HEK293 (cell line): ENCODE measurements at regions not wholly inside any gene's neighbourhood (a gene's known extent, or its start where the extent isn't known, plus 50 kb on each side); places are given as distances from the start of the nearest gene placed in this dataset.

ENCODE experiments used
- ZBTB8A ChIP-seq: fragments of 450-650 bp; formaldehyde crosslinking; IDR thresholded peaks from 2 replicates; pipeline ENCODE4 v1.5.1; 2016; ENCODE audit warnings: missing biosample characterization, missing genetic modification characterization
- ZFP3 ChIP-seq: fragments of 450-650 bp; formaldehyde crosslinking; IDR thresholded peaks from 2 replicates; pipeline ENCODE4 v1.5.1; 2016; ENCODE audit warnings: low read depth, missing biosample characterization, missing genetic modification characterization
- ZIC2 ChIP-seq: fragments of 450-650 bp; formaldehyde crosslinking; IDR thresholded peaks from 2 replicates; pipeline ENCODE4 v1.5.1; 2016; ENCODE audit warnings: missing biosample characterization, missing genetic modification characterization
- ZNF324 ChIP-seq: fragments of 450-650 bp; formaldehyde crosslinking; IDR thresholded peaks from 2 replicates; pipeline ENCODE4 v1.5.1; 2016; ENCODE audit warnings: missing biosample characterization, missing genetic modification characterization
- ZNF501 ChIP-seq: fragments of 450-650 bp; formaldehyde crosslinking; IDR thresholded peaks from 2 replicates; pipeline ENCODE4 v1.5.1; 2016; ENCODE audit warnings: missing biosample characterization, missing genetic modification characterization
- ZNF76 ChIP-seq: fragments of 450-650 bp; formaldehyde crosslinking; IDR thresholded peaks from 2 replicates; pipeline ENCODE4; 2016; ENCODE audit warnings: low read depth, missing biosample characterization, missing genetic modification characterization, borderline replicate concordance
- TF ChIP-seq, protein P1 (sequence below): fragments of 450-650 bp; formaldehyde crosslinking; IDR thresholded peaks from 2 replicates; pipeline ENCODE4 v1.5.1; 2016; ENCODE audit warnings: missing biosample characterization, missing genetic modification characterization, low read depth
- TF ChIP-seq, protein P2 (sequence below): fragments of 450-650 bp; formaldehyde crosslinking; optimal IDR thresholded peaks from 2 replicates; pipeline ENCODE3; 2016; ENCODE audit warnings: missing biosample characterization, mild to moderate bottlenecking, missing genetic modification characterization
- TF ChIP-seq, protein P3 (sequence below): fragments of 450-650 bp; formaldehyde crosslinking; IDR thresholded peaks from 2 replicates; pipeline ENCODE4 v1.5.1; 2016; ENCODE audit warnings: missing biosample characterization, missing genetic modification characterization
- TF ChIP-seq, protein P4 (sequence below): fragments of 450-650 bp; formaldehyde crosslinking; IDR thresholded peaks from 2 replicates; pipeline ENCODE4 v1.5.1; 2016; ENCODE audit warnings: missing biosample characterization, missing genetic modification characterization

DNA sequence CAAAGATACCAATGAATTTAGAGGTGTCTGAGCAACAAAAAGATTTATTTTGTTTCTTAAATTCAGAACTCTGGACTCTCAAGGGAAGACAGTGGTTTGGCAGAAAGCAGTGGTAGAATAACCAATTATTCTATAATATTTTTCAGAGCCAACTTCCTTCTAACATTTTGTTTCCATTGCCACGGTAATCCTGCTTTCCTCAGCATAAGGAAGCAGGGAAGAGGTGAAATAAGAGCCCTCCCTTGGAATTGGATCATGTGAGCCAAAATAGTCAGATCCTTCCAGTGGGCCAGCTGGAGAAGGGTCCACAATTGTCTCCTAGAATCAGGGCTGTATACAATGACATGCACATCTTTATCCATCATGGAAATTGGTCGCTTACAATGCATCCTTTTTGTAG is 130.0 kb upstream of the MAP1B start:
- TF ChIP-seq ZIC2 (no peak), ZNF501 (tag by site-specific recombination) (no peak), ZNF324 (tag by site-specific recombination) (no peak), ZNF76 (tag by site-specific recombination) (no peak), ZFP3 (tag by site-specific recombination) (no peak), ZBTB8A (tag by site-specific recombination) (no peak)
- TF ChIP-seq, protein P1, sequence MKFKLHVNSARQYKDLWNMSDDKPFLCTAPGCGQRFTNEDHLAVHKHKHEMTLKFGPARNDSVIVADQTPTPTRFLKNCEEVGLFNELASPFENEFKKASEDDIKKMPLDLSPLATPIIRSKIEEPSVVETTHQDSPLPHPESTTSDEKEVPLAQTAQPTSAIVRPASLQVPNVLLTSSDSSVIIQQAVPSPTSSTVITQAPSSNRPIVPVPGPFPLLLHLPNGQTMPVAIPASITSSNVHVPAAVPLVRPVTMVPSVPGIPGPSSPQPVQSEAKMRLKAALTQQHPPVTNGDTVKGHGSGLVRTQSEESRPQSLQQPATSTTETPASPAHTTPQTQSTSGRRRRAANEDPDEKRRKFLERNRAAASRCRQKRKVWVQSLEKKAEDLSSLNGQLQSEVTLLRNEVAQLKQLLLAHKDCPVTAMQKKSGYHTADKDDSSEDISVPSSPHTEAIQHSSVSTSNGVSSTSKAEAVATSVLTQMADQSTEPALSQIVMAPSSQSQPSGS, result no peak
- TF ChIP-seq, protein P2, sequence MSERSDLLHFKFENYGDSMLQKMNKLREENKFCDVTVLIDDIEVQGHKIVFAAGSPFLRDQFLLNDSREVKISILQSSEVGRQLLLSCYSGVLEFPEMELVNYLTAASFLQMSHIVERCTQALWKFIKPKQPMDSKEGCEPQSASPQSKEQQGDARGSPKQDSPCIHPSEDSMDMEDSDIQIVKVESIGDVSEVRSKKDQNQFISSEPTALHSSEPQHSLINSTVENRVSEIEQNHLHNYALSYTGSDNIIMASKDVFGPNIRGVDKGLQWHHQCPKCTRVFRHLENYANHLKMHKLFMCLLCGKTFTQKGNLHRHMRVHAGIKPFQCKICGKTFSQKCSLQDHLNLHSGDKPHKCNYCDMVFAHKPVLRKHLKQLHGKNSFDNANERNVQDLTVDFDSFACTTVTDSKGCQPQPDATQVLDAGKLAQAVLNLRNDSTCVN (tag by site-specific recombination), result no peak
- TF ChIP-seq, protein P3, sequence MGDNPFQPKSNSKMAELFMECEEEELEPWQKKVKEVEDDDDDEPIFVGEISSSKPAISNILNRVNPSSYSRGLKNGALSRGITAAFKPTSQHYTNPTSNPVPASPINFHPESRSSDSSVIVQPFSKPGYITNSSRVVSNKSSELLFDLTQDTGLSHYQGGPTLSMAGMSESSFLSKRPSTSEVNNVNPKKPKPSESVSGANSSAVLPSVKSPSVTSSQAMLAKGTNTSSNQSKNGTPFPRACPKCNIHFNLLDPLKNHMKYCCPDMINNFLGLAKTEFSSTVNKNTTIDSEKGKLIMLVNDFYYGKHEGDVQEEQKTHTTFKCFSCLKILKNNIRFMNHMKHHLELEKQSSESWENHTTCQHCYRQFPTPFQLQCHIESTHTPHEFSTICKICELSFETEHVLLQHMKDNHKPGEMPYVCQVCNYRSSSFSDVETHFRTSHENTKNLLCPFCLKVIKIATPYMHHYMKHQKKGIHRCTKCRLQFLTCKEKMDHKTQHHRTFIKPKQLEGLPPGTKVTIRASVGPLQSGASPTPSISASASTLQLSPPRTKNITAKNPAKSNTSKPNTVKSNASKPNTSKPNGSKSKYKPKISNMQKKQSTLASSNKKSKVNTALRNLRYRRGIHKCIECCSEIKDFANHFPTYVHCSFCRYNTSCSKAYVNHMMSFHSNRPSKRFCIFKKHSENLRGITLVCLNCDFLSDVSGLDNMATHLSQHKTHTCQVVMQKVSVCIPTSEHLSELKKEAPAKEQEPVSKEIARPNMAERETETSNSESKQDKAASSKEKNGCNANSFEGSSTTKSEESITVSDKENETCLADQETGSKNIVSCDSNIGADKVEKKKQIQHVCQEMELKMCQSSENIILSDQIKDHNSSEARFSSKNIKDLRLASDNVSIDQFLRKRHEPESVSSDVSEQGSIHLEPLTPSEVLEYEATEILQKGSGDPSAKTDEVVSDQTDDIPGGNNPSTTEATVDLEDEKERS (tag by site-specific recombination), result no peak
- TF ChIP-seq, protein P4, sequence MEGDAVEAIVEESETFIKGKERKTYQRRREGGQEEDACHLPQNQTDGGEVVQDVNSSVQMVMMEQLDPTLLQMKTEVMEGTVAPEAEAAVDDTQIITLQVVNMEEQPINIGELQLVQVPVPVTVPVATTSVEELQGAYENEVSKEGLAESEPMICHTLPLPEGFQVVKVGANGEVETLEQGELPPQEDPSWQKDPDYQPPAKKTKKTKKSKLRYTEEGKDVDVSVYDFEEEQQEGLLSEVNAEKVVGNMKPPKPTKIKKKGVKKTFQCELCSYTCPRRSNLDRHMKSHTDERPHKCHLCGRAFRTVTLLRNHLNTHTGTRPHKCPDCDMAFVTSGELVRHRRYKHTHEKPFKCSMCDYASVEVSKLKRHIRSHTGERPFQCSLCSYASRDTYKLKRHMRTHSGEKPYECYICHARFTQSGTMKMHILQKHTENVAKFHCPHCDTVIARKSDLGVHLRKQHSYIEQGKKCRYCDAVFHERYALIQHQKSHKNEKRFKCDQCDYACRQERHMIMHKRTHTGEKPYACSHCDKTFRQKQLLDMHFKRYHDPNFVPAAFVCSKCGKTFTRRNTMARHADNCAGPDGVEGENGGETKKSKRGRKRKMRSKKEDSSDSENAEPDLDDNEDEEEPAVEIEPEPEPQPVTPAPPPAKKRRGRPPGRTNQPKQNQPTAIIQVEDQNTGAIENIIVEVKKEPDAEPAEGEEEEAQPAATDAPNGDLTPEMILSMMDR (tag by site-specific recombination), result no peak
